ENCODE measurements at regions not wholly inside any gene's neighbourhood (a gene's known extent, or its start where the extent isn't known, plus 50 kb on each side); places are given as distances from the start of the nearest gene placed in this dataset.

DNA sequence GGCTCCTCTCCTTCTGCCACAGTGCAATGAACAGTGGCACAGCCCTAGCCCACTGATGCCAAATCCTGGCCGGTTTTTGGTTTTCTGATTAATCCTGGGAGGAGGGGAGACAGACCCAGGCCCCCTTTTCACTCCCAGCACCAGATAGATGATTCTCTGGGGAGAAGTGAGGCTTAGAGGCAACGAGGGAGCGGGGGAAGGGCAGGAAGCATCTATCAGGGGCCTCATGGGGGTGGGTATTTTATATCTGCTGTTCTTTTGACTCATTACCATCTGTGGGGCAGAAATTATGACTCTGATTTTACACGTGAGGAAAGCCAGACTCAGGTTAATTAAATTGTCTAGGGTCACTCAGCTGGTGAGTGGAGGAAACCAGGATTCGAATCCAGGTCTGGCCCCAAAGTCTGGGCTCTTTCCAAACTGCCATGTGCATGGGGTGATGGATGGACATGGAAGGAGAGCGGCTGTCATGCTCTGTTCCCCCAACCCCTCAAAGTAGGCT is 79.4 kb downstream of the MRM1 start:
- TF ChIP-seq, protein P1, sequence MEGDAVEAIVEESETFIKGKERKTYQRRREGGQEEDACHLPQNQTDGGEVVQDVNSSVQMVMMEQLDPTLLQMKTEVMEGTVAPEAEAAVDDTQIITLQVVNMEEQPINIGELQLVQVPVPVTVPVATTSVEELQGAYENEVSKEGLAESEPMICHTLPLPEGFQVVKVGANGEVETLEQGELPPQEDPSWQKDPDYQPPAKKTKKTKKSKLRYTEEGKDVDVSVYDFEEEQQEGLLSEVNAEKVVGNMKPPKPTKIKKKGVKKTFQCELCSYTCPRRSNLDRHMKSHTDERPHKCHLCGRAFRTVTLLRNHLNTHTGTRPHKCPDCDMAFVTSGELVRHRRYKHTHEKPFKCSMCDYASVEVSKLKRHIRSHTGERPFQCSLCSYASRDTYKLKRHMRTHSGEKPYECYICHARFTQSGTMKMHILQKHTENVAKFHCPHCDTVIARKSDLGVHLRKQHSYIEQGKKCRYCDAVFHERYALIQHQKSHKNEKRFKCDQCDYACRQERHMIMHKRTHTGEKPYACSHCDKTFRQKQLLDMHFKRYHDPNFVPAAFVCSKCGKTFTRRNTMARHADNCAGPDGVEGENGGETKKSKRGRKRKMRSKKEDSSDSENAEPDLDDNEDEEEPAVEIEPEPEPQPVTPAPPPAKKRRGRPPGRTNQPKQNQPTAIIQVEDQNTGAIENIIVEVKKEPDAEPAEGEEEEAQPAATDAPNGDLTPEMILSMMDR (IDR thresholded peaks at IDR 0.05) = no peak
- TF ChIP-seq POLR2A (IDR thresholded peaks at IDR 0.05) = no peak

Data from thyroid gland (tissue), 4 donors.